Chondrocyte (in vitro differentiated cells): ENCODE measurements at regions not wholly inside any gene's neighbourhood (a gene's known extent, or its start where the extent isn't known, plus 50 kb on each side); places are given as distances from the start of the nearest gene placed in this dataset.

Experiments
- DNase-seq: peaks from one replicate; pipeline ENCODE4 v3.0.0; 2021; ENCODE audit warnings: mixed read lengths, low spot score
- H3K27ac Mint-ChIP-seq: one replicate; pipeline ENCODE4 v1.8.0; 2021; ENCODE audit warnings: mild to moderate bottlenecking, moderate library complexity, mixed read lengths; ENCODE audit not compliant: unreplicated experiment
- H3K27me3 Mint-ChIP-seq: 2 replicates; pipeline ENCODE4 v1.8.0; 2021; ENCODE audit warnings: low read depth, mixed read lengths
- H3K36me3 Mint-ChIP-seq: 2 replicates; pipeline ENCODE4 v1.8.0; 2021; ENCODE audit warnings: low read depth, mixed read lengths
- H3K4me1 Mint-ChIP-seq: 2 replicates; pipeline ENCODE4 v1.8.0; 2021; ENCODE audit warnings: low read depth, mild to moderate bottlenecking, mixed read lengths
- H3K4me3 Mint-ChIP-seq: one replicate; pipeline ENCODE4 v1.8.0; 2021; ENCODE audit warnings: mild to moderate bottlenecking, moderate library complexity, mixed read lengths; ENCODE audit not compliant: unreplicated experiment
- H3K9me3 Mint-ChIP-seq: 2 replicates; pipeline ENCODE4 v1.8.0; 2021; ENCODE audit warnings: low read depth, mixed read lengths
- CTCF ChIP-seq: fragments of 200-600 bp; sonication (generic); IDR thresholded peaks from 2 replicates; pipeline ENCODE4 v1.5.0; 2021; ENCODE audit warnings: antibody characterized with exemption, mild to moderate bottlenecking, moderate library complexity

GRCh38 chr16:86151239-86151851 lies 252.4 kb downstream of the IRF8 start:
- Mint-ChIP-seq H3K9me3 (peaks cover 6% of the 10 kb centered on the region), H3K4me3 (no peak overlapping the region), H3K27me3 (peaks cover 56% of the 10 kb centered on the region), H3K36me3 (no peaks in the 10 kb centered on the region), H3K27ac (no peak overlapping the region), H3K4me1 (no peaks in the 10 kb centered on the region)
- no peak for TF ChIP-seq CTCF
- no peak for DNase-seq

GRCh38 chr16:86156155-86156554 lies 257.2 kb downstream of the IRF8 start:
- H3K4me3 Mint-ChIP-seq, result no peak overlapping the region
- no peak overlapping the region for H3K27ac Mint-ChIP-seq
- no peak for TF ChIP-seq CTCF
- H3K9me3 Mint-ChIP-seq, result no peaks in the 10 kb centered on the region
- no peak for DNase-seq
- no peaks in the 10 kb centered on the region for H3K36me3 Mint-ChIP-seq
- peaks cover 40% of the 10 kb centered on the region for H3K27me3 Mint-ChIP-seq
- H3K4me1 Mint-ChIP-seq, result no peaks in the 10 kb centered on the region

- H3K27ac Mint-ChIP-seq, result no peak overlapping the region
- peaks cover 39% of the 10 kb centered on the region for H3K27me3 Mint-ChIP-seq
- no peaks in the 10 kb centered on the region for H3K36me3 Mint-ChIP-seq
- no peak for DNase-seq
- no peaks in the 10 kb centered on the region for H3K4me1 Mint-ChIP-seq
- no peaks in the 10 kb centered on the region for H3K9me3 Mint-ChIP-seq
- no peak for TF ChIP-seq CTCF
- no peak overlapping the region for H3K4me3 Mint-ChIP-seq
Measured at GRCh38 chr16:86157616-86158247, 258.8 kb downstream of the IRF8 start.

- H3K9me3 Mint-ChIP-seq, result no peaks in the 10 kb centered on the region
- H3K27me3 Mint-ChIP-seq, result peaks cover 31% of the 10 kb centered on the region
- TF ChIP-seq CTCF, result no peak
- no peak overlapping the region for H3K27ac Mint-ChIP-seq
- no peaks in the 10 kb centered on the region for H3K36me3 Mint-ChIP-seq
- H3K4me3 Mint-ChIP-seq, result no peak overlapping the region
- no peak for DNase-seq
- H3K4me1 Mint-ChIP-seq, result no peaks in the 10 kb centered on the region
Measured at GRCh38 chr16:86158688-86159360, 259.9 kb downstream of the IRF8 start.

- Mint-ChIP-seq H3K4me1 (no peaks in the 10 kb centered on the region), H3K36me3 (no peaks in the 10 kb centered on the region), H3K4me3 (no peak overlapping the region), H3K27me3 (peaks cover 25% of the 10 kb centered on the region), H3K27ac (no peak overlapping the region), H3K9me3 (peaks cover 19% of the 10 kb centered on the region)
- TF ChIP-seq CTCF, result no peak
- no peak for DNase-seq
Measured at GRCh38 chr16:86165479-86165878, 266.5 kb downstream of the IRF8 start.
